B cell (primary cell): ENCODE measurements at regions not wholly inside any gene's neighbourhood (a gene's known extent, or its start where the extent isn't known, plus 50 kb on each side); places are given as distances from the start of the nearest gene placed in this dataset.

Experiments used
- ATAC-seq: fragments of 200-7000 bp; cut with Tn5 transposase; one replicate; pipeline ENCODE4 v1.10.0; 2021; ENCODE audit warnings: low read depth, mild to moderate bottlenecking, moderate number of reproducible peaks, moderate library complexity
- CTCF ChIA-PET: fragments of 350-600 bp; sonication (Branson Sonifier 250); formaldehyde crosslinking; loops from one replicate; lab custom pipeline; 2021; ENCODE audit warnings: antibody characterized with exemption, inconsistent platforms; lab: Charles Lee
- POLR2A ChIA-PET: fragments of 350-600 bp; sonication (Branson Sonifier 250); formaldehyde crosslinking; loops from one replicate; lab custom pipeline; 2021; ENCODE audit warnings: antibody characterized with exemption; lab: Charles Lee
- DNase-seq: peaks from one replicate; pipeline ENCODE4 v3.0.0; 2013
- H2AFZ ChIP-seq: 2 replicates; pipeline ENCODE4 v1.6.1; 2012; ENCODE audit warnings: mild to moderate bottlenecking, low read depth, low read length; ENCODE audit not compliant: insufficient read depth, poor library complexity, severe bottlenecking
- H3K27ac ChIP-seq, 2 donors: 1 replicate in 1 of 2; 2 replicates in 1 of 2; pipeline ENCODE4 v1.5.1; 2012 to 2013; ENCODE audit warnings: low read length in 2 of 2, mild to moderate bottlenecking in 2 of 2, moderate library complexity in 1 of 2
- H3K27me3 ChIP-seq, 4 experiments: fragments of 200-600 bp in 1 of 4; sonication (generic) in 1 of 4; replicated peaks in 1 of 4; 1 replicate in 2 of 4; 2 replicates in 2 of 4; pipeline versions ENCODE4 v1.6.1 to v1.7.0; 2013 to 2016; ENCODE audit warnings: low read length in 3 of 4, mild to moderate bottlenecking in 2 of 4, mixed read lengths in 1 of 4, moderate library complexity in 1 of 4; ENCODE audit not compliant: insufficient read depth in 4 of 4, control insufficient read depth in 3 of 4; ENCODE audit errors: control extremely low read depth in 1 of 4
- H3K36me3 ChIP-seq, 2 experiments: replicated peaks in 1 of 2; 1 replicate in 1 of 2; 2 replicates in 1 of 2; pipeline versions ENCODE4 v1.6.1 to v1.7.1; 2013; ENCODE audit warnings: low read length in 1 of 2; ENCODE audit not compliant: insufficient read depth in 2 of 2, control insufficient read depth in 1 of 2; ENCODE audit errors: control extremely low read depth in 1 of 2, extremely low read depth in 1 of 2
- H3K4me1 ChIP-seq, 2 donors: fragments of 200-600 bp in 1 of 2; sonication (generic) in 1 of 2; 1 replicate in 1 of 2; 2 replicates in 1 of 2; pipeline versions ENCODE4 v1.5.1 to v1.6.1; 2013 to 2017; ENCODE audit warnings: low read length in 2 of 2; ENCODE audit not compliant: control insufficient read depth in 2 of 2, insufficient read depth in 2 of 2
- H3K4me2 ChIP-seq: replicated peaks from 2 replicates; pipeline ENCODE3; 2012; ENCODE audit warnings: mild to moderate bottlenecking, low read depth, low read length; ENCODE audit not compliant: poor library complexity, severe bottlenecking
- H3K4me3 ChIP-seq, 5 experiments: fragments of 200-600 bp in 1 of 5; sonication (generic) in 1 of 5; 1 replicate in 3 of 5; 2 replicates in 2 of 5; pipeline versions ENCODE4 v1.5.1 to v1.7.0; 2011 to 2016; ENCODE audit warnings: low read length in 4 of 5, mild to moderate bottlenecking in 4 of 5, low read depth in 2 of 5, control low read depth in 1 of 5, moderate library complexity in 1 of 5; ENCODE audit not compliant: insufficient read depth in 1 of 5; ENCODE audit errors: control extremely low read depth in 1 of 5, extremely low read depth in 1 of 5
- H3K79me2 ChIP-seq: fragments of 200-600 bp; sonication (generic); one replicate; pipeline ENCODE4 v1.6.0; 2016; ENCODE audit warnings: low read length; ENCODE audit not compliant: control insufficient read depth, insufficient read depth
- H3K9ac ChIP-seq: fragments of 200-600 bp; sonication (generic); 2 replicates; pipeline ENCODE4 v1.6.1; 2017; ENCODE audit warnings: mild to moderate bottlenecking, low read length, moderate library complexity
- H3K9me3 ChIP-seq, 3 donors: one replicate each; pipeline versions ENCODE4 v1.6.1 to v1.7.1; 2013; ENCODE audit warnings: low read length in 2 of 3; ENCODE audit not compliant: control insufficient read depth in 2 of 3, insufficient read depth in 1 of 3; ENCODE audit errors: control extremely low read depth in 1 of 3
- H4K20me1 ChIP-seq: 2 replicates; pipeline ENCODE4 v1.6.0; 2012; ENCODE audit warnings: mild to moderate bottlenecking, low read length; ENCODE audit not compliant: insufficient read depth, control insufficient read depth, poor library complexity, severe bottlenecking
- H3K27ac Mint-ChIP-seq: one replicate; pipeline ENCODE4 v1.8.0; 2021; ENCODE audit warnings: mixed read lengths
- H3K27me3 Mint-ChIP-seq: one replicate; pipeline ENCODE4 v1.8.0; 2021; ENCODE audit warnings: mixed read lengths
- H3K4me1 Mint-ChIP-seq: one replicate; pipeline ENCODE4 v1.8.0; 2021; ENCODE audit warnings: mixed read lengths
- H3K4me3 Mint-ChIP-seq: one replicate; pipeline ENCODE4 v1.8.0; 2021; ENCODE audit warnings: mixed read lengths
- H3K9me3 Mint-ChIP-seq: one replicate; pipeline ENCODE4 v1.8.0; 2022; ENCODE audit warnings: mixed read lengths; ENCODE audit not compliant: insufficient read depth
- EZH2 ChIP-seq: IDR thresholded peaks from 2 replicates; pipeline ENCODE4 v1.6.1; 2012; ENCODE audit warnings: borderline replicate concordance, low read depth, mild to moderate bottlenecking, moderate library complexity, low read length; ENCODE audit not compliant: insufficient read depth, poor library complexity, severe bottlenecking
- WGBS: methylation state at CpG from one replicate; pipeline ENCODE4 v1.1.5; 2013; ENCODE audit warnings: missing lambda C conversion rate; ENCODE audit not compliant: insufficient coverage; 5-methylcytosine and 5-hydroxymethylcytosine counted together
- intact Hi-C: fragments of 100-400 bp; cut with micrococcal nuclease; formaldehyde crosslinking; loops from one replicate; pipeline ENCODE4 v1.10.0; 2022
- TF ChIP-seq, protein P1 (sequence below): fragments of 200-600 bp; IDR thresholded peaks from one replicate; pipeline ENCODE4 v1.8.0; 2022; ENCODE audit warnings: antibody characterized with exemption, mild to moderate bottlenecking

DNA sequence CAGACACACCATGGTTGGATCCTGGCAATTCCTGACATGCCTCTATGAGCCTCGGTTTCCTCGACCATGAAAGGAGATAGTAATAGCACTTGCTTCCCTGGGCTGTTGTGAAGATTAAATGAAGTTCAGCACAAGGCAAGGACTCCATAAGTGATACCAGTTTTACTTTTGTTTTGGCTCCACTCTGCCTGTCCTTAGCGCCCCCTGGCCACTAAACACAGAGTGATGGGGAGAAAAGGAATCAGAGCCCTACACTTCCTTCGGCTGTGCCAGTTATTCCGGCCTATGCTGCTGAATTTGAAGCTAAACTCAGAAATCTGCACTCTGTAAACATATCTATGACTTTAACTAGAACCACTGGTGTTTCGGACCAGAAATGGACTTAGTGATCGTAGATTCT is 173.8 kb downstream of the C12orf75 start:
- no peak overlapping the region for H3K4me3 Mint-ChIP-seq
- H3K27me3 Mint-ChIP-seq: peaks cover 26% of the 10 kb centered on the region
- POLR2A ChIA-PET: no interaction called here
- no peaks in the 10 kb centered on the region for H3K79me2 ChIP-seq
- no peak overlapping the region for H3K4me2 ChIP-seq
- H3K4me3 ChIP-seq: no peak overlapping the region
- H3K27ac Mint-ChIP-seq: no peak overlapping the region
- no peaks in the 10 kb centered on the region for H3K36me3 ChIP-seq
- intact Hi-C loops: no loop called here
- H3K9me3 Mint-ChIP-seq: no peaks in the 10 kb centered on the region
- H2AFZ ChIP-seq: no peak overlapping the region
- no peaks in the 10 kb centered on the region for H3K4me1 ChIP-seq
- CTCF ChIA-PET: no interaction called here
- DNase-seq: no peak
- H3K9ac ChIP-seq: no peak overlapping the region
- TF ChIP-seq, protein P1, sequence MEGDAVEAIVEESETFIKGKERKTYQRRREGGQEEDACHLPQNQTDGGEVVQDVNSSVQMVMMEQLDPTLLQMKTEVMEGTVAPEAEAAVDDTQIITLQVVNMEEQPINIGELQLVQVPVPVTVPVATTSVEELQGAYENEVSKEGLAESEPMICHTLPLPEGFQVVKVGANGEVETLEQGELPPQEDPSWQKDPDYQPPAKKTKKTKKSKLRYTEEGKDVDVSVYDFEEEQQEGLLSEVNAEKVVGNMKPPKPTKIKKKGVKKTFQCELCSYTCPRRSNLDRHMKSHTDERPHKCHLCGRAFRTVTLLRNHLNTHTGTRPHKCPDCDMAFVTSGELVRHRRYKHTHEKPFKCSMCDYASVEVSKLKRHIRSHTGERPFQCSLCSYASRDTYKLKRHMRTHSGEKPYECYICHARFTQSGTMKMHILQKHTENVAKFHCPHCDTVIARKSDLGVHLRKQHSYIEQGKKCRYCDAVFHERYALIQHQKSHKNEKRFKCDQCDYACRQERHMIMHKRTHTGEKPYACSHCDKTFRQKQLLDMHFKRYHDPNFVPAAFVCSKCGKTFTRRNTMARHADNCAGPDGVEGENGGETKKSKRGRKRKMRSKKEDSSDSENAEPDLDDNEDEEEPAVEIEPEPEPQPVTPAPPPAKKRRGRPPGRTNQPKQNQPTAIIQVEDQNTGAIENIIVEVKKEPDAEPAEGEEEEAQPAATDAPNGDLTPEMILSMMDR: no peak
- no peak for TF ChIP-seq EZH2
- no peak for ATAC-seq
- 95% methylated on average over 2 of the region's 7 CpGs for WGBS
- no peaks in the 10 kb centered on the region for H3K9me3 ChIP-seq
- H3K4me1 Mint-ChIP-seq: no peaks in the 10 kb centered on the region
- H4K20me1 ChIP-seq: no peaks in the 10 kb centered on the region
- H3K27ac ChIP-seq: no peak overlapping the region
- H3K27me3 ChIP-seq: peaks cover 0 to 9% (median 1%) of the 10 kb centered on the region in 4 experiments

DNA sequence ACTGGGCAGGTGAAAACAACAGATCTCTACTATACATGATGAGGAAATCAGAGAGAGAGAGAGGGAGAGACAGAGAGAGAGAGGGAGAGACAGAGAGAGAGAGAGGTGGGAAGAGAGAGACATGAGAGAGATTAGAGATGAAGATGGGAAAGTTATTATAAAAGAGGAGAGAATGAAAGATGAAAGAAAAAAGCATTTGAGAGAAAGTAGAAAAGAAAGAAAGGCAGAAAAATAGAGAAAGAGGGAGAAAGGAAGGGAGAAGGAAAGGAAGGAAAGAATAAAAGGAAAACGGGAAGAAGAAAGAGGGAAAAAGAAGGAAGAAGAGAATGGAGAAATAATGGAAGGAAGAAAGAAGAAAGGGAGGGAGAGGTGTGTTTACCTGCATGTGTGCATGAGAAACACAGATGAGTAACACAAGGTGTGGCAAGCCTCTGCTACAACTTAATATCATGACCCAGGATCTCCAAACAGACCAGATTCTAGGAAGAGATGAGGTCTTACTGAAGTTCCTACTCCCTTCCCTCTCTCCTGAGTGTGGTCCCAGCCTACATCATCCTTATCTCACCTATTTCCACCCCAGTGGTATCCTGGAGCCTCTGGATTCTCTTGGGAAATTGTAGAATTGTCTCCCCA is 176.3 kb downstream of the C12orf75 start:
- WGBS: 80% methylated on average over 1 of the region's 1 CpG
- Histone ChIP-seq H2AFZ (no peak overlapping the region), H3K9ac (no peak overlapping the region), H3K4me2 (no peak overlapping the region), H3K4me1 (no peaks in the 10 kb centered on the region), H3K9me3 (no peaks in the 10 kb centered on the region), H3K27me3 (peaks cover 0 to 9% (median 1%) of the 10 kb centered on the region in 4 experiments), H3K4me3 (no peak overlapping the region), H3K27ac (no peak overlapping the region), H4K20me1 (no peaks in the 10 kb centered on the region), H3K79me2 (no peaks in the 10 kb centered on the region), H3K36me3 (no peaks in the 10 kb centered on the region)
- no peak for DNase-seq
- ChIA-PET POLR2A (no interaction called here), CTCF (no interaction called here)
- no peaks in the 10 kb centered on the region for H3K9me3 Mint-ChIP-seq
- H3K27me3 Mint-ChIP-seq: peaks cover 21% of the 10 kb centered on the region
- TF ChIP-seq, protein P1: no peak
- no peak for TF ChIP-seq EZH2
- H3K4me1 Mint-ChIP-seq: no peaks in the 10 kb centered on the region
- intact Hi-C loops: no loop called here
- H3K4me3 Mint-ChIP-seq: no peak overlapping the region
- H3K27ac Mint-ChIP-seq: no peak overlapping the region
- ATAC-seq: no peak
